ENCODE measurements at regions not wholly inside any gene's neighbourhood (a gene's known extent, or its start where the extent isn't known, plus 50 kb on each side); places are given as distances from the start of the nearest gene placed in this dataset.

- TF ChIP-seq CTCF (conservative IDR thresholded peaks at IDR 0.05; ENCODE audit: low read depth, low read length) = no peak
- TF ChIP-seq EZH2 (IDR thresholded peaks at IDR 0.05; ENCODE audit: borderline replicate concordance, low read depth, low read length, poor library complexity, severe bottlenecking) = no peak
Observed at GRCh38 chr3:19052874-19053273, 95.4 kb upstream of the KCNH8 start.
